PC-9 (cell line): ENCODE measurements at regions not wholly inside any gene's neighbourhood (a gene's known extent, or its start where the extent isn't known, plus 50 kb on each side); places are given as distances from the start of the nearest gene placed in this dataset.

Experiments
- BruUV-seq: library from RNA; stranded (reverse); fragments of 400-500 nt; replicated peaks from 2 replicates; lab custom pipeline; 2021; lab: Mats Ljungman, UMichigan
- CTCF ChIA-PET: fragments of 300-600 bp; sonication (Branson Sonifier 250); formaldehyde crosslinking; loops from one replicate; lab custom pipeline; 2022; ENCODE audit warnings: antibody characterized with exemption; lab: Charles Lee
- POLR2A ChIA-PET: fragments of 300-600 bp; sonication (Branson Sonifier 250); formaldehyde crosslinking; loops from one replicate; lab custom pipeline; 2022; ENCODE audit warnings: antibody characterized with exemption; ENCODE audit not compliant: unreplicated experiment; lab: Charles Lee
- DNase-seq, 2 experiments: peaks; one replicate each; pipeline versions ENCODE4 v3.0.0 to v3.0.0-alpha.2; 2015 to 2022; ENCODE audit warnings: mixed read lengths in 1 of 2
- H2AFZ ChIP-seq: fragments of 200-600 bp; sonication (generic); 2 replicates; pipeline ENCODE4 v1.8.1; 2017; ENCODE audit warnings: antibody characterized with exemption
- H3F3A ChIP-seq: fragments of 200-600 bp; sonication (generic); 2 replicates; pipeline ENCODE4 v1.8.1; 2017; ENCODE audit warnings: antibody characterized with exemption, mild to moderate bottlenecking, low read depth; ENCODE audit not compliant: insufficient read depth
- H3K27ac ChIP-seq: fragments of 200-600 bp; sonication (generic); 2 replicates; pipeline ENCODE4 v1.6.1; 2016; ENCODE audit warnings: mixed run types
- H3K27me3 ChIP-seq: fragments of 200-600 bp; sonication (generic); 2 replicates; pipeline ENCODE4 v1.6.1; 2016; ENCODE audit warnings: low read depth, mixed run types; ENCODE audit not compliant: insufficient read depth
- H3K36me3 ChIP-seq: fragments of 200-600 bp; sonication (generic); 2 replicates; pipeline ENCODE4 v1.6.1; 2016; ENCODE audit warnings: low read depth, mixed run types
- H3K4me1 ChIP-seq: fragments of 200-600 bp; sonication (generic); replicated peaks from 2 replicates; pipeline ENCODE4 v1.6.1; 2016; ENCODE audit warnings: mixed run types; ENCODE audit not compliant: insufficient read depth
- H3K4me2 ChIP-seq: fragments of 200-600 bp; sonication (generic); 2 replicates; pipeline ENCODE4 v1.6.1; 2017; ENCODE audit warnings: mixed run types
- H3K4me3 ChIP-seq: fragments of 200-600 bp; sonication (generic); 2 replicates; pipeline ENCODE4 v1.6.1; 2016; ENCODE audit warnings: mixed run types
- H3K79me2 ChIP-seq: fragments of 200-600 bp; sonication (generic); 2 replicates; pipeline ENCODE4 v1.6.1; 2017; ENCODE audit warnings: low read depth, mixed run types
- H3K9me2 ChIP-seq: fragments of 200-600 bp; sonication (generic); 2 replicates; pipeline ENCODE4 v1.8.1; 2017; ENCODE audit warnings: mild to moderate bottlenecking; ENCODE audit not compliant: insufficient read depth
- H3K9me3 ChIP-seq: fragments of 200-600 bp; sonication (generic); 2 replicates; pipeline ENCODE4 v1.8.1; 2016; ENCODE audit warnings: low read depth; ENCODE audit not compliant: insufficient read depth
- H4K20me1 ChIP-seq: fragments of 200-600 bp; sonication (generic); 2 replicates; pipeline ENCODE4 v1.8.1; 2017; ENCODE audit not compliant: insufficient read depth
- EZH2 ChIP-seq: fragments of 200-600 bp; sonication (generic); IDR thresholded peaks from 2 replicates; pipeline ENCODE4 v1.8.0; 2017; ENCODE audit warnings: antibody characterized with exemption, low read depth
- intact Hi-C: fragments of 100-400 bp; cut with micrococcal nuclease; formaldehyde crosslinking; loops from one replicate; pipeline ENCODE4 v1.10.0; 2022; ENCODE audit not compliant: unreplicated experiment
- TF ChIP-seq, protein P1 (sequence below): fragments of 200-600 bp; sonication (generic); conservative IDR thresholded peaks from 2 replicates; pipeline ENCODE4 v1.6.1; 2017; ENCODE audit warnings: mixed run types, antibody characterized with exemption, mild to moderate bottlenecking, moderate library complexity

DNA sequence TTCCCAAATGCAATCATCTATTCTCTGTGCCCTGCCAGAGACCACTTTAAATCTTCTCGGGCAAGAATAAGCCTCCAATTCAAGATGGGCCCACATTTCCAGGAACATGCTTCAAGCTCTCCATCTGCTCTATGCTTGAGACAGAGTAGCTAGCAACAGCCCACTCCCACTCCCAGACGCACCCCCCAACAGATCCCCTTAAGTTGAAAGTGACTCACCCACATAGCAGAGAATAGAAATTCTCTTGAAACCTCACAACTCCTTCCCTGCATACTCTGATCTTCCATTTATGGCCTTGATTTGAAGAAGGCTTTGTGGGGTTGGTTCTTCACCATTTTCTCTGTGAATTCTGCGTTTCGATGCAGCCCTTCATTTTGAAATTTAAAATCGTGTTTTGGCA, 604.0 kb downstream of the INHBA start:
- Histone ChIP-seq H3K9me3 (peaks cover 32% of the 10 kb centered on the region), H3K4me2 (no peak overlapping the region), H3F3A (no peaks in the 10 kb centered on the region), H3K4me1 (peaks cover 6% of the 10 kb centered on the region; the same call in 1 of the 2 replicates), H3K27ac (no peak overlapping the region), H3K4me3 (no peak overlapping the region), H2AFZ (0 out of 2 replicates have a peak overlapping the region, but pooled peaks have one; percentile 5), H3K27me3 (no peaks in the 10 kb centered on the region), H3K9me2 (no peaks in the 10 kb centered on the region), H3K36me3 (no peaks in the 10 kb centered on the region), H4K20me1 (no peaks in the 10 kb centered on the region), H3K79me2 (no peaks in the 10 kb centered on the region)
- ChIA-PET POLR2A (interaction anchor here (0.6 to 0.9 kb wide), 2 partner anchors 9 to 143 kb away, joined by 3 to 5 read pairs; no protein-coding TSS in a partner anchor), CTCF (no interaction called here)
- no TSS peak for BruUV-seq
- intact Hi-C loops, result no loop called here
- TF ChIP-seq EZH2, result no peak
- TF ChIP-seq, protein P1, sequence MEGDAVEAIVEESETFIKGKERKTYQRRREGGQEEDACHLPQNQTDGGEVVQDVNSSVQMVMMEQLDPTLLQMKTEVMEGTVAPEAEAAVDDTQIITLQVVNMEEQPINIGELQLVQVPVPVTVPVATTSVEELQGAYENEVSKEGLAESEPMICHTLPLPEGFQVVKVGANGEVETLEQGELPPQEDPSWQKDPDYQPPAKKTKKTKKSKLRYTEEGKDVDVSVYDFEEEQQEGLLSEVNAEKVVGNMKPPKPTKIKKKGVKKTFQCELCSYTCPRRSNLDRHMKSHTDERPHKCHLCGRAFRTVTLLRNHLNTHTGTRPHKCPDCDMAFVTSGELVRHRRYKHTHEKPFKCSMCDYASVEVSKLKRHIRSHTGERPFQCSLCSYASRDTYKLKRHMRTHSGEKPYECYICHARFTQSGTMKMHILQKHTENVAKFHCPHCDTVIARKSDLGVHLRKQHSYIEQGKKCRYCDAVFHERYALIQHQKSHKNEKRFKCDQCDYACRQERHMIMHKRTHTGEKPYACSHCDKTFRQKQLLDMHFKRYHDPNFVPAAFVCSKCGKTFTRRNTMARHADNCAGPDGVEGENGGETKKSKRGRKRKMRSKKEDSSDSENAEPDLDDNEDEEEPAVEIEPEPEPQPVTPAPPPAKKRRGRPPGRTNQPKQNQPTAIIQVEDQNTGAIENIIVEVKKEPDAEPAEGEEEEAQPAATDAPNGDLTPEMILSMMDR, result no peak
- DNase-seq, result no peak

DNA sequence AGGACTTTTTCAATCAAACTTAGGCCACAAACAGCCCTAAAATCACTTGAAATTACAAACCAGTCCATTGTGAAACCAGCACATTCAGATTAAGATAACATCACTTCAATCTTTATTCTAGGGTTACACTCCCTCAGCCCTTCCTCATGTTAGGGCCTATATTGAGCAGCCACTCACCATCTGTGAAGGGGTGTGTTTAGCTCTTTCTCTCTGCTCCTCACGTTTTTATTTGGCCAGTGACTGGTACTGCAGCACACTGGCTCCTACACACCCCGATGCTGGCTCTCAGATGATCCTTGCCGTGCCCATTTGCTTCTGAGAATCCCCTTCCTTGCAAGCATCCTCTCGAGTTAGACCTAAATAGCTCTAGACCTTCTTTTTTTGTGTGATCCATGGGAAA, 604.5 kb downstream of the INHBA start:
- Histone ChIP-seq H3K27ac (no peak overlapping the region), H4K20me1 (no peaks in the 10 kb centered on the region), H3K9me3 (peaks cover 32% of the 10 kb centered on the region), H3K4me2 (no peak overlapping the region), H3F3A (no peaks in the 10 kb centered on the region), H3K9me2 (no peaks in the 10 kb centered on the region), H3K4me1 (peaks cover 4% of the 10 kb centered on the region; the same call in 1 of the 2 replicates), H3K27me3 (no peaks in the 10 kb centered on the region), H3K4me3 (no peak overlapping the region), H3K36me3 (no peaks in the 10 kb centered on the region), H2AFZ (0 out of 2 replicates have a peak overlapping the region, but pooled peaks have one; percentile 5), H3K79me2 (no peaks in the 10 kb centered on the region)
- DNase-seq, result no peak
- BruUV-seq, result no TSS peak
- TF ChIP-seq, protein P1, result no peak
- TF ChIP-seq EZH2, result no peak
- ChIA-PET CTCF (no interaction called here), POLR2A (interaction anchor here (0.6 kb wide), 1 partner anchor 143 kb away, joined by 3 read pairs; no protein-coding TSS in a partner anchor)
- intact Hi-C loops, result no loop called here

DNA sequence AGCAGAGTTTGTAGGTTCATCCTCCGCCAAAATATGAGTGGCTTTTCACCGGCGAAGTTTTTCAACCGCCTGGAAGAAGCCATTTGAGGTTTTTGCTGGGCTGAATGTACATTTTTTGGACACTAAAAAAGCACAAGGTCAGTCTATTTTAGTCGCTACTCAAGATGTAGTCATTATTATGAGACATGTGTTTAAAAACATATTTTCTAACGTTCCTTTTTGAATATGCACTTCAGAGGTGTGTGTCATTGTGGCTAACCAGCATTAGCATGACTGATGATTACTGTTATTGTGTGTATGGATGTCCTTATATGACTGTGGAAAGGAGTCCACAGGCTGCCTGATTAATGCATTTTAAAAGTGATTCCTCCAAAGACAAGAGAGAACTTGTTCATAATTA, 605.4 kb downstream of the INHBA start:
- Histone ChIP-seq H3K27me3 (no peaks in the 10 kb centered on the region), H3F3A (no peaks in the 10 kb centered on the region), H3K9me2 (no peaks in the 10 kb centered on the region), H3K27ac (no peak overlapping the region), H3K4me2 (no peak overlapping the region), H3K4me3 (no peak overlapping the region), H3K9me3 (peaks cover 29% of the 10 kb centered on the region), H3K79me2 (no peaks in the 10 kb centered on the region), H3K36me3 (no peaks in the 10 kb centered on the region), H2AFZ (no peak overlapping the region), H3K4me1 (no peaks in the 10 kb centered on the region), H4K20me1 (no peaks in the 10 kb centered on the region)
- BruUV-seq, result no TSS peak
- no peak for DNase-seq
- intact Hi-C loops, result no loop called here
- CTCF ChIA-PET, result no interaction called here
- no peak for TF ChIP-seq EZH2
- TF ChIP-seq, protein P1, result no peak
- POLR2A ChIA-PET, result no interaction called here
